ENCODE measurements at regions not wholly inside any gene's neighbourhood (a gene's known extent, or its start where the extent isn't known, plus 50 kb on each side); places are given as distances from the start of the nearest gene placed in this dataset.

GRCh38 chr5:15027764-15028163 lies 156.2 kb upstream of the ANKH start:
- intact Hi-C loops (cut with micrococcal nuclease) = no loop called here
- Mint-ChIP-seq H3K4me1 (ENCODE audit: low read depth) (no peaks in the 10 kb centered on the region), H3K4me3 (no peak overlapping the region), H3K36me3 (ENCODE audit: low read depth) (no peaks in the 10 kb centered on the region), H3K27ac (no peak overlapping the region), H3K9me3 (no peaks in the 10 kb centered on the region), H3K27me3 (peaks cover 43% of the 10 kb centered on the region)

GRCh38 chr5:15026944-15027343 lies 155.4 kb upstream of the ANKH start:
- Mint-ChIP-seq H3K4me1 (ENCODE audit: low read depth) (no peaks in the 10 kb centered on the region), H3K27me3 (peaks cover 44% of the 10 kb centered on the region), H3K27ac (no peak overlapping the region), H3K9me3 (no peaks in the 10 kb centered on the region), H3K4me3 (no peak overlapping the region), H3K36me3 (ENCODE audit: low read depth) (no peaks in the 10 kb centered on the region)
- intact Hi-C loops (cut with micrococcal nuclease) = no loop called here

GRCh38 chr5:15026011-15026893 lies 154.7 kb upstream of the ANKH start:
- Mint-ChIP-seq H3K36me3 (ENCODE audit: low read depth) (no peaks in the 10 kb centered on the region), H3K27ac (no peak overlapping the region), H3K4me1 (ENCODE audit: low read depth) (no peaks in the 10 kb centered on the region), H3K27me3 (peaks cover 44% of the 10 kb centered on the region), H3K9me3 (no peaks in the 10 kb centered on the region), H3K4me3 (no peak overlapping the region)
- intact Hi-C loops (cut with micrococcal nuclease) = no loop called here

- no peaks in the 10 kb centered on the region for H3K9me3 Mint-ChIP-seq
- H3K27me3 Mint-ChIP-seq = peaks cover 42% of the 10 kb centered on the region
Observed at GRCh38 chr5:15023846-15024245, 152.3 kb upstream of the ANKH start.

GRCh38 chr5:15023266-15023665 lies 151.7 kb upstream of the ANKH start:
- intact Hi-C loops (cut with micrococcal nuclease) = no loop called here
- Mint-ChIP-seq H3K36me3 (ENCODE audit: low read depth) (no peaks in the 10 kb centered on the region), H3K9me3 (no peaks in the 10 kb centered on the region), H3K4me1 (ENCODE audit: low read depth) (no peaks in the 10 kb centered on the region), H3K27ac (no peak overlapping the region), H3K4me3 (no peak overlapping the region), H3K27me3 (peaks cover 38% of the 10 kb centered on the region)

More at GRCh38 chr5:15023846-15024245, 152.3 kb upstream of the ANKH start:
- Mint-ChIP-seq H3K4me3 (no peak overlapping the region), H3K27ac (no peak overlapping the region), H3K36me3 (ENCODE audit: low read depth) (no peaks in the 10 kb centered on the region), H3K4me1 (ENCODE audit: low read depth) (no peaks in the 10 kb centered on the region)
- intact Hi-C loops (cut with micrococcal nuclease) = no loop called here

GRCh38 chr5:15021266-15022046 lies 149.9 kb upstream of the ANKH start:
- intact Hi-C loops (cut with micrococcal nuclease) = no loop called here
- Mint-ChIP-seq H3K4me3 (no peak overlapping the region), H3K36me3 (ENCODE audit: low read depth) (no peaks in the 10 kb centered on the region), H3K27ac (no peak overlapping the region), H3K9me3 (no peaks in the 10 kb centered on the region), H3K27me3 (peaks cover 25% of the 10 kb centered on the region), H3K4me1 (ENCODE audit: low read depth) (no peaks in the 10 kb centered on the region)

GRCh38 chr5:15020736-15021135 lies 149.2 kb upstream of the ANKH start:
- Mint-ChIP-seq H3K9me3 (no peaks in the 10 kb centered on the region), H3K4me1 (ENCODE audit: low read depth) (no peaks in the 10 kb centered on the region), H3K4me3 (no peak overlapping the region), H3K27me3 (peaks cover 20% of the 10 kb centered on the region), H3K36me3 (ENCODE audit: low read depth) (no peaks in the 10 kb centered on the region), H3K27ac (no peak overlapping the region)
- intact Hi-C loops (cut with micrococcal nuclease) = no loop called here

GRCh38 chr5:15014809-15015208 lies 143.2 kb upstream of the ANKH start:
- intact Hi-C loops (cut with micrococcal nuclease) = loop anchor here (1.0 kb wide), 1 partner anchor 330 kb away; no protein-coding TSS in a partner anchor
- Mint-ChIP-seq H3K27ac (no peak overlapping the region), H3K36me3 (ENCODE audit: low read depth) (no peaks in the 10 kb centered on the region), H3K9me3 (no peaks in the 10 kb centered on the region), H3K4me1 (ENCODE audit: low read depth) (no peaks in the 10 kb centered on the region), H3K4me3 (no peak overlapping the region), H3K27me3 (peaks cover 11% of the 10 kb centered on the region)

- Mint-ChIP-seq H3K4me1 (ENCODE audit: low read depth) (no peaks in the 10 kb centered on the region), H3K36me3 (ENCODE audit: low read depth) (no peaks in the 10 kb centered on the region), H3K4me3 (no peak overlapping the region), H3K27me3 (peaks cover 11% of the 10 kb centered on the region), H3K27ac (no peak overlapping the region), H3K9me3 (no peaks in the 10 kb centered on the region)
- intact Hi-C loops (cut with micrococcal nuclease) = loop anchor here (1.0 kb wide), 1 partner anchor 329 kb away; no protein-coding TSS in a partner anchor
Observed at GRCh38 chr5:15013654-15014463, 142.3 kb upstream of the ANKH start.

GRCh38 chr5:15012061-15012460 lies 140.5 kb upstream of the ANKH start:
- intact Hi-C loops (cut with micrococcal nuclease) = no loop called here
- H3K9me3 Mint-ChIP-seq = no peaks in the 10 kb centered on the region
- no peak overlapping the region for H3K4me3 Mint-ChIP-seq
- peaks cover 9% of the 10 kb centered on the region for H3K27me3 Mint-ChIP-seq
- H3K4me1 Mint-ChIP-seq (ENCODE audit: low read depth) = no peaks in the 10 kb centered on the region
- H3K27ac Mint-ChIP-seq = no peak overlapping the region
- no peaks in the 10 kb centered on the region for H3K36me3 Mint-ChIP-seq (ENCODE audit: low read depth)

GRCh38 chr5:15010936-15011335 lies 139.4 kb upstream of the ANKH start:
- H3K36me3 Mint-ChIP-seq (ENCODE audit: low read depth) = no peaks in the 10 kb centered on the region
- no peak overlapping the region for H3K4me3 Mint-ChIP-seq
- H3K9me3 Mint-ChIP-seq = no peaks in the 10 kb centered on the region
- intact Hi-C loops (cut with micrococcal nuclease) = no loop called here
- peaks cover 4% of the 10 kb centered on the region for H3K4me1 Mint-ChIP-seq (ENCODE audit: low read depth)
- peaks cover 13% of the 10 kb centered on the region for H3K27me3 Mint-ChIP-seq
- H3K27ac Mint-ChIP-seq = no peak overlapping the region

- H3K9me3 Mint-ChIP-seq = no peaks in the 10 kb centered on the region
- no peaks in the 10 kb centered on the region for H3K36me3 Mint-ChIP-seq (ENCODE audit: low read depth)
- intact Hi-C loops (cut with micrococcal nuclease) = no loop called here
- H3K27ac Mint-ChIP-seq = no peak overlapping the region
- peaks cover 16% of the 10 kb centered on the region for H3K27me3 Mint-ChIP-seq
- peaks cover 18% of the 10 kb centered on the region for H3K4me1 Mint-ChIP-seq (ENCODE audit: low read depth)
- no peak overlapping the region for H3K4me3 Mint-ChIP-seq
Observed at GRCh38 chr5:15009420-15009819, 137.8 kb upstream of the ANKH start.

GRCh38 chr5:15008921-15009320 lies 137.3 kb upstream of the ANKH start:
- intact Hi-C loops (cut with micrococcal nuclease) = no loop called here
- no peak overlapping the region for H3K27ac Mint-ChIP-seq
- no peaks in the 10 kb centered on the region for H3K9me3 Mint-ChIP-seq
- peaks cover 18% of the 10 kb centered on the region for H3K4me1 Mint-ChIP-seq (ENCODE audit: low read depth)
- H3K36me3 Mint-ChIP-seq (ENCODE audit: low read depth) = no peaks in the 10 kb centered on the region
- no peak overlapping the region for H3K4me3 Mint-ChIP-seq
- H3K27me3 Mint-ChIP-seq = peaks cover 17% of the 10 kb centered on the region

- Mint-ChIP-seq H3K4me3 (no peak overlapping the region), H3K4me1 (ENCODE audit: low read depth) (peaks cover 18% of the 10 kb centered on the region), H3K27ac (no peak overlapping the region), H3K9me3 (no peaks in the 10 kb centered on the region), H3K36me3 (ENCODE audit: low read depth) (no peaks in the 10 kb centered on the region), H3K27me3 (peaks cover 19% of the 10 kb centered on the region)
- intact Hi-C loops (cut with micrococcal nuclease) = no loop called here
Observed at GRCh38 chr5:15008476-15008875, 136.9 kb upstream of the ANKH start.
